HG02884 (cell line): ENCODE measurements at regions not wholly inside any gene's neighbourhood (a gene's known extent, or its start where the extent isn't known, plus 50 kb on each side); places are given as distances from the start of the nearest gene placed in this dataset.

Source experiments
- ATAC-seq: cut with Tn5 transposase; IDR thresholded peaks from one replicate; pipeline ENCODE4 v1.9.1; 2021; ENCODE audit warnings: mild to moderate bottlenecking, moderate library complexity; ENCODE audit not compliant: unreplicated experiment

DNA sequence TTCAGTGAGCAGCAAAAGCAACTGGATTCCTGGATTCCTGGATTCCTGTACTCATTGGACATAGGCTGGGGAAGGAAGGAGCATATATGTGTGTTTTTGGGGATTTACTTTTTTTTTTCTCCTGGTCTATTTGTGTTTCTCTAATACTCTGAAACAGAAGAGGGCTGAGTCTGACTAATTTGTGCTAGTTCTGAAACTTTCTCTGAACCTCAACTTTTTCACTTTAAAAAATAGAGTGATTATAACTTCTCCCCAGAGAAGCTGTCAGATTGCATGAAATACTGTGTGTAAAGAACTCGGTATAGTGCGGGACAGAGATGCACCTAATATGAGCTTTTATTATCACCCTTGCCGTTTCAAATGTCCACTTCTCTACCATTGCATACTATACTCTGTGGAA is 529.5 kb downstream of the TMTC2 start:
- no peak for ATAC-seq

DNA sequence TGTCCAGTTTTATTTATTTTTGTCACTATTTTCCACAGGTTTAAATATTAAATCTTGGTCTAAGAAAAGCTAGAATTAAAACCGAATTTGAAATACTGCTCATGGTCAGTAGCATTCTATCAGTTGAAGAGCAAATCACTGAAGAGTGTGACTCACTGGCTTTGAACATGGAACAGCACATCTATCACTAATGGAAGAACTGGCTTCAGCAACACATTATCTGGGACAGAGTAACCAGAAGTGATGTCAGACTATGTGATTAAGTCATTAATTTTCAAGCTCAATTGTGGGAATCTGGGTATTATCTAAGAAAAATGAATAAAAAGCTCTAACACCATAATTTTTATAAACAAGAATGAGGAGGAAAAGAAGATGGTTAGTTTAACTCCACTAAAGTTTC is 527.5 kb downstream of the TMTC2 start:
- ATAC-seq: no peak

DNA sequence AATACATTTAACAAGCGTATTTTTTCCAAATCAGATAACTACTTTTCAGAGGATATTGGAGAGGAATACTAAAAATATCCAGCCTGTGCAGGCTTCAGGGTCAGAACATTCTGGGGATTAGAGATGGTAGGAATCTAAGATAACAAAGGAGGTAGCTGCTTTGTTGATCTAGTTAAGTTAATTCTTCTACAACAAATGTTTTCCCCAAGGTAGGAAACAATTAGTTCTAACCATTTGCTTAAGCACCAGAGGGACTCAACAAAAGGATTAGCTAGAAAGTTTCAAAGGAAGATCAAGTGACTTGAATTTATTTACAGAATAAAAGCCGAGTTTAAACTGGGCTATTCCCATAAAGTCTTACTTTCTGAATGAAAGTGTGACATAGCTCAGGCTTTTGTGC is 524.2 kb downstream of the TMTC2 start:
- no peak for ATAC-seq

DNA sequence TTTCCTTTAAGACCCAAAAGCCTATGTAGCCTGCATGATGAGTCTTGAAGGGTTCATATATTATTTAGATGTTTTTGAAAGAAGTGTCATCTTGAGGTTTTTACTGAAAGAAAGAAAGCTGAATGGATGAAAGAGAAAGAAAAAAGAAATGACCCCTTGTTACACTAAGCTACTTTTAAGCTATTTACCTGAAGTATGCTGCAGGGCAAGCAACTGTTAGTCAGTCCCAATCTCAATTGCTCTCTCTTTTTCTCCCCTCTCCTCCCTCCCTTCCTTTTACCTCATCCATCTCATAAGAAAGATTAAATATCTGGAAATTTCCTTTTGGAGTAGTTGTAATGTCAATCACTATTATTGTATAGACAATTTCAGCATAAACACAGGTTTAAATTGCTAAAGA is 512.4 kb downstream of the TMTC2 start:
- ATAC-seq: no peak

DNA sequence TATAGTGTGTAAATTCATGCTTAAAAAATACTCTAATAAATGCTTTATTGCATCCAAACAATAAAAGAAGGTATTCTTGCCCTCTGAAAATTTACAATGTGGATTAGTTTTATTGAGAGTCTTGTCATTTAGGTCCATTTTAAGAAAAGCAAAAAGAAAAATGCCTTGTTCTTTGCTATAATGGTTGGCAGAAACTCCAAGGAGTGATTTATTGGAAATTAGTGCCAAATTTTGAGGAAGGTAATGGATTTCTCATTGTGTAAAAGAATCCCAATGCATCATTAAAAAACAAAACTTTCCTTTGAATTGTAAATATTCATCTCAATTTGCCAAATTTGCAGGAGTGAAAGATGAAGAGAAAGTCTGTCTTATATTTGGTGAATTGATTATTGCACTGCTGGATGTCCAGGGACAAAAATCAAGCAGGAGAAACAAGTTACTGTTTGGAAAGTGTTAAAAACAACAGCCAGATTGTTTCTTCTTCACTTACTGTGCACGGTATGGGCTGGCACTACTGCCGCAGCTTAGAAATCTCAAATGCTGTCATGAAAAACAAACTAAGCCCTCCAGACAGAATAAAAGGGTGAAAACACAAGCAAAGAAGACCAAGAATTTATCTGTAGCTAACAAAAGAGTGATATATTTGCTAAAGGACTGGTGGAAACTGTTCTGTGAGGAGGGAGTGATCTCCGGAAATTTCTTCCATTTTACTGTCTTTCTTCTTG is 511.7 kb downstream of the TMTC2 start:
- no peak for ATAC-seq

DNA sequence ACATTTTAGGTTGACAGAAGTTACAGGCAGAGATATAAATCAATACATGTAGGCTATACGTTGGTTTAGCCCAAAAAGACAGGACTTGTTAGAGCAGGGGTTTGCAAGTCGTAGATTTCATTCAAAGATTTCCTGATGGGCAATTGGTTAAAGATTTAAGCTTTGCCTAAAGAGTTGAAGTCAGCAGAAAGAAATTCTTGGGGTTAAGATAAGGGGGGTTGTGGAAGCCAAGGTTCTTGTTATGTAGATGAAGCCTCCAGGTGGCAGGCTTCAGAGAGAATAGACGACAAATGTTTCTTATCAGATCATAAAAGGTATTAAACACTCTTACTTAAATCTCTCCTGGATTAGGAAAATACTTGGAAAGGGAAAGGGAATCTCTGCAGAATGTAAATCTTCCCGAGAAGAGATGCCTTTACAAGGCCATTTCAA is 510.8 kb downstream of the TMTC2 start:
- ATAC-seq: no peak

DNA sequence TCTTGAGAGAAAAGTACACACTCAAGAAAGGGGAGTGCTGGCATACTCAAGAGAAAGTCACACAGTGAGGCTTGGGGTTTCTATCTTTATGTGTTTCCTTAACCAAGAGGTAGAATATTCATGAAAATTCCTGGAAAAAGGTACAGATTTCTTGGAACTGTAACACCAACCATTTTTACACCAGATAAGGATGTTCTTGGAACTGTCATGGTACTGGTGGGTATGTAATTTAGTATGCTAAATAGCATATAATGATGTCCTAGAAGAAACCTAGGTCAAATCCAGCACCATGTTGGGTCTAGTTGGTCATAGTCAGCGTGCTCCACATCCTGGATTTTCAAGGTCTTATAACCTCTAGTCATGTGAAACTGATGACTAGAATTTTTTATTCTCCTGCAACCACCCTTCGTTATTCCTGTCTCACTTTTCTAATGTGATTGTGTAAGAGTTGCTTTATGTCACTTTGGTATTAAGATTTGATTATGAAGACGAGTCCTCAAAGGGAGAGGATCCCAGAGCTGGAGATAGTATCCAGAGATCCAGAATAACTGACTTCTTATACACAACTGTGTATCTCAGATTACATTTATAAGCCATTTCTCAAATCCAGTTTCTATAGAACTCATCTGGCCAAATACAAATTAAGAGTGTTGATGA is 510.1 kb downstream of the TMTC2 start:
- ATAC-seq: no peak

DNA sequence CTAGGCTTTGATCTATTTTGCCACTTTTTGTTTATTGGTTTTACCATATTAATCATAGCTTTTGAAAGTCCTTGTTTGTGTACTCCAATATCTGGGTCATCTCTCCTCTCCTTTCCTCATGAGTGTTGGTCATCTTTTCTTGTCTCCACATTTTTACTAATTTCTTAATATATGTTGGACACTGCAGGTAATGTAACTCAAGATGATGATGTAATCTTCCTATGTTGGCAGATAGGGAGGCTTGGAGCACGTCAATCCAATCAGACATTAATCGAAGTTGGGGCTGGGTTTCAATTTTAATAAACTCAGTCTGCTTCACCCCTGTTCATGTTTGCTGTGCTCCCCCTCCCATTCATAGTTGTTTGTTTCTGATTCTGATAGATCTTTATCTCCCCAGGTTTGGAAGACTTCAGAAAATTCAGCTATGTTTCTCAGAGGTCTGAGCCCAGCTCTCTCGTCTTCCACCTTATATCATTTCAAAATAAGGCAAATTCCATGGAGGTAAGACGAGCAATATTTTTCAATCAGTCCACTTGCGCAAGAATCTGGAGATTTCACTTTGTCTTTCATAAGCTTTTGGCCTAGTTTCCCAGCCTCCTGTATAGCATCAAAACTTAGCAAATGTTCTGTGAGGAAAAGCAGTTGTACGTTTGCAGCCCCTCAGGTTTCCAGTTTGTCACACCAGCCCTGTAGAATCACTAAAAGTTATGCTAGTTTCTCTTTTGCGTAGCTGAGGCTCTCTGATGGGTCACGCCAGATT is 504.1 kb downstream of the TMTC2 start:
- no peak for ATAC-seq

DNA sequence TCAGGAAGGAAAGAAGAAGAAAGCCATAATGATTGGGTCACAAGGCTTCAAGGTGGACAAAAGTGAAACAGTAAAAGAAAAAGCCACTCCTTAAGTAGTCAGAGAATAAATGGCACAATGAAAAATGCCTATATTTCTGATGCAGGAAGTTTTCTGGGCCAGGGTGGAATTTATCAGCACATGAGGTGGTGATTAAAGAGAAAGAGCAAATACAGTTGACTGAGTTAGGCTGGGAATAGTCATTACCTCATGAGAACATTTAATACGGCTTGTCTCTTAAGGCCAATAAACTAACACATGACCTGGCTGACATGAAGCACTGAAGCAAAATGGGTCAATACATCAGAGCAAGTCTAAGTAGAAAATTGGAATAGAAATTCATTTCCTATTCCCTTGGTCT is 499.7 kb downstream of the TMTC2 start:
- ATAC-seq: no peak

DNA sequence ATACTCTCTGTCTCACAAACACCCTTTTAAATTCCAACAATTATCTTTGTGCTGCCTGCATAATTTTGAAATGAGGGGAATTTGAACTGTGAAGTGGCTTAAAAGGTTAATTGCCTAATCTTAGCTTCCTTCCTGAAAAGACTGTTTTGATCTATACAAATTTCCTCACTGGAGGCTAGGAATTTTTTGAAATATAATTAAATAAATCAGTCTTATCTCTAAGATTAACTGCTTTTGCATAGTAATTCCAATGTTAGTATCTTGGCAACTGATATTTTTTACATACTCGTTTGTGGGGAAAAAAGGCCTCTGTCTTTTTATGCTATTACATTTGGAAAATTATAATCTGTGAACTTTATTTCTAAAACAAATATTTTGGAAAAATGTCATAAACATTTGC is 498.5 kb downstream of the TMTC2 start:
- no peak for ATAC-seq
